HEK293T (cell line): ENCODE measurements at regions not wholly inside any gene's neighbourhood (a gene's known extent, or its start where the extent isn't known, plus 50 kb on each side); places are given as distances from the start of the nearest gene placed in this dataset.

Experiments used
- CTCF ChIA-PET: fragments of 350-600 bp; formaldehyde crosslinking; extraction: SDS; loops from one replicate; lab custom pipeline; 2021; ENCODE audit warnings: antibody characterized with exemption, inconsistent platforms; lab: Yijun Ruan, JAX
- POLR2A ChIA-PET: fragments of 350-600 bp; formaldehyde crosslinking; extraction: SDS; loops from one replicate; lab custom pipeline; 2020; ENCODE audit warnings: antibody characterized with exemption, inconsistent platforms; lab: Yijun Ruan, JAX
- DNase-seq: peaks from one replicate; pipeline ENCODE4 v3.0.0; 2012; ENCODE audit warnings: mixed read lengths; ENCODE audit errors: extremely low spot score
- ARNT ChIP-seq: fragments of 450-650 bp; IDR thresholded peaks from 2 replicates; pipeline ENCODE4 v1.6.1; 2017; ENCODE audit warnings: mild to moderate bottlenecking
- BHLHE40 ChIP-seq: fragments of 450-650 bp; IDR thresholded peaks from 2 replicates; pipeline ENCODE4 v1.6.1; 2016; ENCODE audit warnings: mild to moderate bottlenecking, moderate library complexity, borderline replicate concordance
- CTBP1 ChIP-seq: fragments of 450-650 bp; IDR thresholded peaks from 2 replicates; pipeline ENCODE4 v1.6.1; 2016; ENCODE audit warnings: borderline replicate concordance
- ELF4 ChIP-seq: fragments of 450-650 bp; IDR thresholded peaks from 2 replicates; pipeline ENCODE4 v1.6.1; 2017; ENCODE audit warnings: antibody characterized with exemption
- FOXA1 ChIP-seq: fragments of 450-650 bp; IDR thresholded peaks from 2 replicates; pipeline ENCODE4 v1.6.1; 2016; ENCODE audit warnings: mild to moderate bottlenecking
- FOXK2 ChIP-seq: fragments of 450-650 bp; IDR thresholded peaks from 2 replicates; pipeline ENCODE4 v1.6.1; 2016; ENCODE audit warnings: mild to moderate bottlenecking
- FOXM1 ChIP-seq: fragments of 450-650 bp; IDR thresholded peaks from 2 replicates; pipeline ENCODE4 v1.6.1; 2017; ENCODE audit warnings: mild to moderate bottlenecking, borderline replicate concordance
- HDGF ChIP-seq: fragments of 450-650 bp; IDR thresholded peaks from 2 replicates; pipeline ENCODE4 v1.6.1; 2017; ENCODE audit warnings: antibody characterized with exemption, borderline replicate concordance
- L3MBTL2 ChIP-seq: fragments of 450-650 bp; conservative IDR thresholded peaks from 2 replicates; pipeline ENCODE4 v1.6.1; 2016; ENCODE audit warnings: mild to moderate bottlenecking
- LEF1 ChIP-seq: fragments of 450-650 bp; IDR thresholded peaks from 2 replicates; pipeline ENCODE4 v1.6.1; 2017; ENCODE audit warnings: mild to moderate bottlenecking, borderline replicate concordance
- NFRKB ChIP-seq: fragments of 450-650 bp; IDR thresholded peaks from 2 replicates; pipeline ENCODE4 v1.6.1; 2016; ENCODE audit warnings: mild to moderate bottlenecking, moderate library complexity
- SP1 ChIP-seq: fragments of 450-650 bp; IDR thresholded peaks from 2 replicates; pipeline ENCODE4 v1.6.1; 2017
- SUZ12 ChIP-seq: fragments of 450-650 bp; IDR thresholded peaks from 2 replicates; pipeline ENCODE4 v1.6.1; 2016; ENCODE audit warnings: mild to moderate bottlenecking
- TARDBP ChIP-seq: fragments of 450-650 bp; IDR thresholded peaks from 2 replicates; pipeline ENCODE4 v1.6.1; 2016
- ZNF384 ChIP-seq: fragments of 450-650 bp; IDR thresholded peaks from 2 replicates; pipeline ENCODE4 v1.6.1; 2016
- TF ChIP-seq, protein P1 (sequence below): fragments of 450-650 bp; IDR thresholded peaks from 2 replicates; pipeline ENCODE4 v1.6.1; 2016

DNA sequence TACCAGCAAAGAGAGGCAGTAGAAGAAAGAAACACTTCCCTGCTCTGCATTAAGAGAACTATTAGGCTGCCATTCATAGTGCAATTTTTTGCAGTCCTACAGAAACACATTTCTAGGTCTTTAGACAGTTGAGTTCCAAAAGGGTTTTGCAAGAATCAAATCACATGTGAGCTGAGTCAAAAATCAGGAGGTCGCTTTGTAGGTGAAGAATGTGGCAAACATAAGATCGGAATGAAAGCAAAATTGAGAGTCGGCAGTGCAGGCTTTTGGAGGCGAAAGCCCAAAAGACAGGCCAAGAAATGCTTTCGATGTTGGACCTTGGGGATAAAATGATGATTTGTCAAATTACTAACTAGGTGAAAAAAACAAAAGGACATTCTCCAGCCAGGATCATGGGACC, 213.5 kb upstream of the NRIP1 start:
- no peak for DNase-seq
- ChIA-PET POLR2A (no interaction called here), CTCF (no interaction called here)
- TF ChIP-seq ARNT (no peak), BHLHE40 (no peak), LEF1 (no peak)
- TF ChIP-seq, protein P1, sequence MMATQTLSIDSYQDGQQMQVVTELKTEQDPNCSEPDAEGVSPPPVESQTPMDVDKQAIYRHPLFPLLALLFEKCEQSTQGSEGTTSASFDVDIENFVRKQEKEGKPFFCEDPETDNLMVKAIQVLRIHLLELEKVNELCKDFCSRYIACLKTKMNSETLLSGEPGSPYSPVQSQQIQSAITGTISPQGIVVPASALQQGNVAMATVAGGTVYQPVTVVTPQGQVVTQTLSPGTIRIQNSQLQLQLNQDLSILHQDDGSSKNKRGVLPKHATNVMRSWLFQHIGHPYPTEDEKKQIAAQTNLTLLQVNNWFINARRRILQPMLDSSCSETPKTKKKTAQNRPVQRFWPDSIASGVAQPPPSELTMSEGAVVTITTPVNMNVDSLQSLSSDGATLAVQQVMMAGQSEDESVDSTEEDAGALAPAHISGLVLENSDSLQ = no peak

DNA sequence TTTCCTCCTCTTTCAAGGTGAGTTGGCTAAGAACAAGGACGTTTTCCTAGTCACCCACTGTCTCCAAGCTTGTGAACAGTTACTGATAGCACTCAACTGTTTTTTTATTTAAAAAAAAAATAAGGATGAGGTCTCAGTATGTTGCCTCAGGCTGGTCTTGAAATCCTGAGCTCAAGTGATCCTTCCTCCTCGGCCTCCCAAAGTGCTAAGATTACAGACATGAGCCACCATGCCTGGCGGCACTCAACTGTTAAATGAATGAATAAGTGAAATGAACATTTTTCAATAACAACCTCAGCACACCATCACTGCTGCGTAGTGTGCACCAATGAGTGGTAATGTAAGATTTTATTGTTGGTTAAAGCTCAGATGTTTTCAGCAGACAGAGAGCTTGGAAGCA, 214.1 kb upstream of the NRIP1 start:
- ChIA-PET POLR2A (no interaction called here), CTCF (no interaction called here)
- DNase-seq = no peak
- TF ChIP-seq SUZ12 = no peak
- TF ChIP-seq, protein P1 = no peak
- TF ChIP-seq HDGF = no peak
- no peak for TF ChIP-seq BHLHE40
- TF ChIP-seq FOXK2 = no peak
- TF ChIP-seq ARNT = no peak
- TF ChIP-seq FOXA1 = no peak
- TF ChIP-seq NFRKB = no peak
- TF ChIP-seq CTBP1 = no peak
- no peak for TF ChIP-seq FOXM1
- TF ChIP-seq LEF1 = no peak
- TF ChIP-seq SP1 = no peak
- TF ChIP-seq TARDBP = no peak
- no peak for TF ChIP-seq ZNF384
- TF ChIP-seq ELF4 = no peak
- no peak for TF ChIP-seq L3MBTL2

DNA sequence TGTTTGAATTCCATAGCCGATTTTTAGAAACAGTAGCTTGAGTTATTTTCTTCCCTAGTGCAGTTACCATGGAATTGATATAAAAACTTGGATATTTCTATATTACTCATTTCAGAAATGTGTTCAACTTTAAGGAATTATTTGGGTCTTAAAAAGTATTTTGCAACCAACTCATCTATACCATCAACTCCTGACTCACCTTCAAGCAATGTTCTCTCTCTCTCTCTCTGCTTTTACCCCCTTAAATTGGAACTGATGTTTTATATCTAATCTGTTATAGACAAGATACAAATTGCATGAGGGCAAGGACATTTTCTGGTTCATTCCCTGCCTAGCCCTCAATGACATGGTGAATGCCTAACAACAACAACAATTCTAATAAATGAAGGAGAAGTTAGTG, 214.7 kb upstream of the NRIP1 start:
- CTCF ChIA-PET = no interaction called here

DNA sequence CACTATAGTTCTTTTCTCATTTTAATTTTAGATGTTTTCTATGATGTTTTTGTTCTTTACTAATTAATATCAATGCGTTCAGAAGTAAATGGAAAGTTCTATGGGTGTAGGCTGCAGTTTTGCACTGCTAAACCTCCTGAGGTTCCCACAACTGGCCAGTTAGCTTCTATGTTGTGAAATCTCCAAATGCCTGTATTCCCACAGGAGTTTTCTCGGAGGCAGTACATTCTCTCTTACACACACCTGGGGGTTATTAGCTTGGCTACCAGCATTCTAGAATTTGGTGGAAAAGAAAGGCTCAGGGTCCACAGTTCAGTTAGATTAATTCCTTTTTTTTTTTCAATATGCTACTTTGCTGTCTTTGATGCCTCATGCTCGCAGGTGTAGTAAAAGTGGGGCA, 216.9 kb upstream of the NRIP1 start:
- no peak for DNase-seq
- no peak for TF ChIP-seq BHLHE40
- TF ChIP-seq NFRKB = no peak
- TF ChIP-seq FOXK2 = no peak
- POLR2A ChIA-PET = no interaction called here
- CTCF ChIA-PET = no interaction called here

More for the DNA sequence above, 214.7 kb upstream of the NRIP1 start:
- TF ChIP-seq HDGF (no peak), BHLHE40 (no peak), ARNT (no peak), L3MBTL2 (no peak), FOXM1 (no peak), ELF4 (no peak), ZNF384 (no peak), SUZ12 (no peak), CTBP1 (no peak), NFRKB (no peak), LEF1 (no peak), SP1 (no peak)
- TF ChIP-seq, protein P1 = no peak
- no peak for DNase-seq
- POLR2A ChIA-PET = no interaction called here

DNA sequence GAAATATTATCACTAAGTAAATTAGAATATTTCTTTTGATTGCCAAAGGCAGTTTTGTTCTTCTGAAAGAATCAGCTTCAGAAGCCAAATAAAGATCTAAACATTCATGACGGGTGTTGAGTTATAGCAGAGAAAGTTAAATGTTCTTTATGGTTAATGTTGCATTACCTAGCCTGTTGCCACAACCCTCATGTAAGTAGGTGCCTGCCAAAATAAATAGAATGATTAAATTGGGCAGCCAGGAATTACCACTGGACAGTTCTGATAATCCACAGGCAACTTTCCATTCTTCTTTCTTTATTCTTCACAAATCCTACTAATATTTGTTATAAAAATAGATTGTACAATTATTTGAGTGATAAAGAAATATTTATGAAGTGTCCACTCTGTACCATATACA, 217.9 kb upstream of the NRIP1 start:
- TF ChIP-seq HDGF (no peak), BHLHE40 (no peak), ZNF384 (no peak), ELF4 (no peak), SP1 (no peak)
- DNase-seq = no peak

DNA sequence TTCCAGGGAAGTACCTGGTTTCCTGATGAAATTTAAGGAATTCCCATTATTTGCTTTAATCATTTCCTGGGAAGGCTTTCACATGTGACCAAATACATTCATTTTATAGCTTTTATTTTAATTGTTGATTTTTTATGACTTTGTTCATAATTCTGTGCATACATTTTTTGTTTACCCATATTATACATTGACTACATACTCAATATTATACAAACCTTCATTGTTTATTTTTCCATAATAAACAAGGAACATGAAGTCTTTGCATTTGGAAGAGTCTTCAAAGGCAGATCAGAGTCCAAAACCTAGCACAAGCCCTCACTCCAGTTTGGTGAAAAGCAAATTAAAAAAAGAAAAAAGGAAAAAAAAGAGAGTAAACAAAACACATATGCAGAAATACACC, 218.3 kb upstream of the NRIP1 start:
- TF ChIP-seq, protein P1 = no peak
- TF ChIP-seq BHLHE40 (no peak), SUZ12 (no peak), LEF1 (no peak), FOXA1 (no peak), TARDBP (no peak), ELF4 (no peak), ARNT (no peak), NFRKB (no peak), CTBP1 (no peak), ZNF384 (no peak), L3MBTL2 (no peak), FOXM1 (no peak), SP1 (no peak), FOXK2 (no peak), HDGF (no peak)
- CTCF ChIA-PET = no interaction called here
- POLR2A ChIA-PET = no interaction called here
- DNase-seq = no peak

More for the DNA sequence above, 217.9 kb upstream of the NRIP1 start:
- POLR2A ChIA-PET = no interaction called here
- CTCF ChIA-PET = no interaction called here
